OCI-LY3 (cell line): ENCODE measurements at regions not wholly inside any gene's neighbourhood (a gene's known extent, or its start where the extent isn't known, plus 50 kb on each side); places are given as distances from the start of the nearest gene placed in this dataset.
"Not testable (repeated sequence)": the region's sequence is repeated elsewhere in the genome, so short reads cannot be mapped to it uniquely, and the experiment has no call there.

Experiments
- EZH2phosphoT487 ChIP-seq: fragments of 200-600 bp; shearing (Covaris generic); IDR thresholded peaks from 2 replicates; pipeline ENCODE4 v1.6.1; 2018; ENCODE audit warnings: antibody characterized with exemption, mixed run types, low read depth
- TF ChIP-seq, protein P1 (sequence below): fragments of 200-600, 300-600 bp; sonication (generic); IDR thresholded peaks from 2 replicates; pipeline ENCODE4 v1.5.1; 2014; ENCODE audit warnings: antibody characterized with exemption, low read length, low read depth

DNA sequence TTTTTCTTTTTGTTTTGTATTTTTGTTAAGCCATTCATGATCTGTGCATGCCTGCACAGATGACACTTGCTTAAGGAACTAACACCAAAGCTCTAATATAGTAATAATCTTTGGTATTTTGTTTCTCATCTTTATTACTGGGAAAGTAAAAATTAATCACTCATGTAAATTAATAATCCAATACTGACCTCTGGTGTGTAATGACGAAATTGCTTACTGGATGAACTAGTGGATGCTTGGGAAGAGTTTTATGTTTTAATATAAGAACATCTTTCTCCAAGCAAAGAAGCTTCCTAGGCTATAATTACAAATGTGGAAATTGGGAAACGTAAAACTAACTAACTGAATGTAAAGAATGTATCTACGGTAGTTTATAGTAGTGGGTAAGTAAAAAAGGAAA lies 147.9 kb downstream of the POTEC start:
- TF ChIP-seq, protein P1, sequence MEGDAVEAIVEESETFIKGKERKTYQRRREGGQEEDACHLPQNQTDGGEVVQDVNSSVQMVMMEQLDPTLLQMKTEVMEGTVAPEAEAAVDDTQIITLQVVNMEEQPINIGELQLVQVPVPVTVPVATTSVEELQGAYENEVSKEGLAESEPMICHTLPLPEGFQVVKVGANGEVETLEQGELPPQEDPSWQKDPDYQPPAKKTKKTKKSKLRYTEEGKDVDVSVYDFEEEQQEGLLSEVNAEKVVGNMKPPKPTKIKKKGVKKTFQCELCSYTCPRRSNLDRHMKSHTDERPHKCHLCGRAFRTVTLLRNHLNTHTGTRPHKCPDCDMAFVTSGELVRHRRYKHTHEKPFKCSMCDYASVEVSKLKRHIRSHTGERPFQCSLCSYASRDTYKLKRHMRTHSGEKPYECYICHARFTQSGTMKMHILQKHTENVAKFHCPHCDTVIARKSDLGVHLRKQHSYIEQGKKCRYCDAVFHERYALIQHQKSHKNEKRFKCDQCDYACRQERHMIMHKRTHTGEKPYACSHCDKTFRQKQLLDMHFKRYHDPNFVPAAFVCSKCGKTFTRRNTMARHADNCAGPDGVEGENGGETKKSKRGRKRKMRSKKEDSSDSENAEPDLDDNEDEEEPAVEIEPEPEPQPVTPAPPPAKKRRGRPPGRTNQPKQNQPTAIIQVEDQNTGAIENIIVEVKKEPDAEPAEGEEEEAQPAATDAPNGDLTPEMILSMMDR, result peak; percentile 17; the same call in 1 of the 2 replicates
- TF ChIP-seq EZH2phosphoT487, result not testable (repeated sequence)
